Middle frontal gyrus (tissue), 1 donor: ENCODE measurements at regions not wholly inside any gene's neighbourhood (a gene's known extent, or its start where the extent isn't known, plus 50 kb on each side); places are given as distances from the start of the nearest gene placed in this dataset.
A peak's percentile ranks its signal among the peaks of the same experiment; 100 is the strongest.

Source experiments
- DNase-seq: peaks from one replicate; pipeline ENCODE4 v3.0.0-alpha.2; 2015; ENCODE audit warnings: low spot score; ENCODE audit errors: extremely low spot score

DNA sequence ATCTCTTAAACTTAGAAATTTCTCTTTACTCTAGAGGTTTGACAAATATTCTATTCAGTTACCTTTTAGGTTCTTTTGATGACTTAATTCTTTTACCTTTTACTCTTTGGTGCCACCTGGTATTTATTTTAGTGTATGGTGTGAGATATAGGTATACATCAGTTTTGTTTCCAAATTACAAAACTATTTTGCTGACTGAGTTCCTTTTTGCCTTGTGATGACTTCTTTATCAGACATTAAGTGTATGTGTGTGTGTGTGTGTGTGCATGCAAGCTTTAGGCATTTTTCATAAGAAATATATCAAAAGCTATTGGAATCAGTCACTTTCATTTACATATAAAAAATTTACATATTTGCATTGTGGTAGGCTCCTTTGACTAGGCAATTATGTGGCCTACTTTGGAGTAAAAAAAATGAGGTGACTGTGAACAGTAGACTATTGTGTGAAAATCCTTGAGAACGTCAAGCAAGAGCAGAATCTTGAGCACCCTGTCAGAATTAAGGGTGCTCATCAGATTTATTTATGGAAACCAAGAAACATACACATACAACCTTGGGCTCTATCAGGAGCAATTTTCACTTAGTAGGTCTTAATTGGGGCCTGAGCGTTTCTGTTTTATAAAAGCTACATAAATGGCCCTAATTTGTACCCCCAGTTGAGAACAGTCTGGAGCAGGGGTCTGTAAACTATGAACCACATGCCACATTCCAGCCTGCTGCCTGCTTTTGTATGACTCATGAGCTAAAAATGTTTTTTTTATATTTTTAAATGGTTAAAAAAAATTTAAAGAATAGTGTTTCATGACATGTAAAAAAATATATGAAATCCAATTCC lies 415.9 kb downstream of the SLC4A3 start:
- DNase-seq = no peak

DNA sequence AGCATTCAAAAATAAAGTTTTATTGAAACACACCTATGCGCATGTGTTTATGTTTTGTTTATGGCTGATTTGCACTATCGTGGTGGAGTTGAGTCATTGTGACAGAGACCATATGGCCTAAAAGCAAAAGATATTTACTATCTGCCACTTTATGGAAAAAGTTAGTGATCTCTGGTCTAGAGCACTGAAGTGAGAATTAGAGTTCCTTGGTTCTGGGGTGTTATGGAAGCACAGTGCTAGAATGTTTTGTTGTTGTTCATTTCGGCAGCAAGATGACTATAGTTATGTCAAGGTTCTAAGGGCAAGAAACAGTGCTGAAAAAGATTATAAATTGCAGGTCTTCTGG lies 416.5 kb downstream of the SLC4A3 start:
- DNase-seq = no peak

- DNase-seq = no peak
Observed at GRCh38 chr2:220044383-220044782, 417.0 kb downstream of the SLC4A3 start.

GRCh38 chr2:220046507-220046906 lies 419.1 kb downstream of the SLC4A3 start:
- DNase-seq = no peak

DNA sequence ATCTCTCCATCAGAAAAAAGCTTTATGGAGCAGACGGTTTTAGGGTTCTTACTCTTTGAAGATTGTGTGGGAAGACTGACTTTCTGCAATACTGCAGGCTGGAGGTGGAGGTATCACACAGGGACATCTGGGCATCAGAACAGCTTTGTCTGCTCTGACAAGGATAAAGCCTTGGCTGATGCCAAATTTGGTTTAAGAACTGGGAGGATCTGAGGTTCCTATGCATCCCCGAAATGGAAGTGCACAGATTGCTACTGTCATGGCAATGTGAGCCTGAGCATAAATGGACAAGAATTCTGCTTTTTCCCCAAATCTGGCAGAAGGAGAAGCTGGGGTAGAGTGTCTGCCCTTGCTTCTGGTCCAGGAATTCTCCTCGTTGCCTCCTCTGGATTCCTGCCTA lies 424.3 kb downstream of the SLC4A3 start:
- peak; percentile 46 for DNase-seq

DNA sequence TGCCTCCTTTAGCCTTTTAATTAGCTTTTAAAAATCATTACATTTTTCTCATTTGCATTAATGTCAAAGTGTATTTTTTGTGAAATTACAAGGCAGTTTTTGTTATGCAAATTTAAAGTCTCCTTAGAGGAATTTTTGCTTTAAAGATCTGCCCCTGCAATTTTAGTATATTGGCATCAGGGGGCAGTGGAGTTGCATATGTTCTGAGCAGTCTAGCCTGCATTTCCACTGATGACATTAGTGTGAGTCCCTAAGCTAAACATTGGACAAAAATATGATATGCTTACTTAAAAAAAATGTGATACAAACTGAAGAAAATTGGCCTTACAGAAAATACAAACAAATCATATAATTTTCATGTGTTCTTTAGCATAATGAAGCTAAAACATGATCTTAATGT lies 426.5 kb downstream of the SLC4A3 start:
- no peak for DNase-seq

DNA sequence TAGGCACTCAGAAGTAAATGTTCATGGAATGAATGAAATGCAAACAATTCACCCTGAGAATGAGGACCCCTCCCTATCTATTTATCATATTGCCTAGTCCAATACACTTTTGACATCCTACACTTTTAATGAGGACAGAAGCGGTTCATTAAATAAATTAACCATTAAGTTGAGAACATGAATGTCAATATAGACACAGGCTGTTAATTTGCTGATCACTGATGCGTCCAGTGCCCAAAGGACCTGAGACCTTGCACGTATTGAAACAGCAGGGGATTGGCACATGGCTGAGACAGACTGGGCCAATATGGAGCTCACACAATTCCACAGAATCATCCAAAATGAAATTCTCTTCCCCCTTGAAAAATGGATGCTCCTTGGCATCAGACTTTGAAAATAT lies 430.0 kb downstream of the SLC4A3 start:
- DNase-seq = no peak

DNA sequence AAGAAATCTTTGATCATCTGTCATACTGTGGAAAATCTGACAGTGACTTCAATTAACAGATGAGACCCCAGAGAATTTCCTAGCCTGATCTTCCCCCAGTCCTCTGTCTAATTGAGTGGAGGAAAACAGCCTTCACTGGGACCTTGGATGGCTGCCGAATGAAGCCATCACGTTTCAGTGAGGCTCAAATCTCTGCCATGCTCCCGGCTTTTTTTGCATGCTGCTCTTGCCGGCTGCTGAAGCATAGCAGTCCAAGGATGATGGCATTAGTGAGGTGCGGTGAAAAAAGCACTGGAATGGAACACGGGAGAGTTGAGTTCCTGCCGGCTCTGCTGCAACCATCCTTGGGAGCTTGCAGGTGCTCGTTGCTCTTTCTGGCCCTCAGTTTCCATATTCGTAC lies 430.5 kb downstream of the SLC4A3 start:
- DNase-seq = no peak

DNA sequence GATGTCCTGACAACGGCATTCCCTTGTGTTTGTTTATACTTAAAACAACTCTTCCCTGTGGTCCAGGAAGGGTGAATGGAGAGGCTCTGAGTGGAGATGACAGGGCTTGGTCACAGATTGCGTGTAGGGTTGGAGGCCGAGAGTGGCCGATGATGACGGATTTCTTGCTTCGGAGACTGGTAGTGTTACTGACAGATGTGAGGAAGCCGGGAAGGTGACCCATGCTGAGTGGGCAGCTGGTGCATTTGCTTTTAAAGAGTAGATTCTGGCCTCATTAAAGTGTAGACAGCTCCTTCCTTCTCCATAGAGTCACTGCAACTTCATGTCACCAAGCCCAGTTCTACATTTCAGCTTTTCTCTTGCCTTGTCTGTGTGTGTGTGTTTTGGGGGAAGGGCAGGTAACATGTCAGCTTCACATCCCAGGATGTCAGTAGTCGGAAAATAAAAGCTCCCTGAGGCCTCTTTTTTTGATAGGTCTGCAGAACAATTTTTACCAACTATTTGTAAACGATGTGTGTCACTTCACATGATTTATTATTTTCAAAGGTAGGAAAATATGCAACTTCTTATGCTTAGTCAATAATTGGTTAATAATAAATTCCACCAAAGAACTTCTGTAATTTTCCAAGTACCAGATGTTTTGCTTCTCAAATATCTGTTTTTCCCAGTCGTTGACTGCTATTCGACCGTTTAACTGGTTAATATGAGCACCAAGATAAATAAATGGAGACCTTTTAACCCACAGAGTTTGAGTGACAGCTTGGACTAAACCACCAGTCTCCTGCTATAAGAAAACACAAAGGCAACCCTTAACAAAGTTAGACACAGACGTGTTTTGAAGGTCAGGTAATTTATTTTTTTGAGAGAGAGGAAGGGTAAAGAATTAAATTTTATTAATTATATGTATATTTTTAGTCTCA lies 436.9 kb downstream of the SLC4A3 start:
- no peak for DNase-seq

- no peak for DNase-seq
Observed at GRCh38 chr2:220065581-220065980, 438.2 kb downstream of the SLC4A3 start.

DNA sequence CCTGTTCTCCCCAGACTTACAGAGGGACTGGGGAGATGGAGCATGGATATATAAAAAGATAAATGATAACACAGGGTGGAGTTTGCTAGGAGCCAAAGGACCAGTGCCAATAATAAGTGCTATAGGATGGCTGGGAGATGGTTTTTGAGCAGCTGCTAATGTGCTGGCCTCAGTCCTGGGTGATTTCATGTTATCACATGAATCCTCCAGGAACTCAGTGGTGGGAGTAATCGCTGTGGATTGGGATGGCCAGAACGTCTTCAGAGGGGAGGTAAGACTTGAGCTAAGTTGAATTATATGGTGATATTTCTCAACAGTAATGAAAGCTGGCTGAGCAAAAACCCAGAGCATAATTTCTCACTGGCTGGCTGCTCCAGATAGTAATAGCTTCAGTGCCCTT lies 441.4 kb downstream of the SLC4A3 start:
- DNase-seq = no peak

- no peak for DNase-seq
Observed at GRCh38 chr2:220070349-220070748, 442.9 kb downstream of the SLC4A3 start.

- no peak for DNase-seq
Observed at GRCh38 chr2:220071696-220072095, 444.3 kb downstream of the SLC4A3 start.

- no peak for DNase-seq
Observed at GRCh38 chr2:220072669-220073220, 445.3 kb downstream of the SLC4A3 start.

DNA sequence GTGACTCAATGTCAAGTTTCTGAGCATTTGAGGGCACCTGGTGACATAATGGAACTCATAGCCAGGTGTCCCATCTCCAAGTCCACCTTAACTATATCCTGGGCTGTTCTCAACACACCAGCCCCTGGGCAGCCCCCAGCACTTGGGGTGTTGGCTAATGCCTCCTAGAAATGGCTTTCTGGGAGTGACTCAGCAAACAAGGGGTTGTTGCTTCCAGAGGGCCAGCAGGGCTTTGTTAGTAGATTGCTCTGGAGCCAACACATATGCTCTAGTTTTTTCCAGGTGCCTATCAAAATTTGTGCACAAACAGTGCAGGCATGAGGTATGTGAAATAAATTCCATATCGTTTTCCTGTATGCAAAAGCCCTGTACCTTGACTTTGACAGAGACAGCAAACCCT lies 448.4 kb downstream of the SLC4A3 start:
- no peak for DNase-seq

- no peak for DNase-seq
Observed at GRCh38 chr2:220076734-220077133, 449.3 kb downstream of the SLC4A3 start.

DNA sequence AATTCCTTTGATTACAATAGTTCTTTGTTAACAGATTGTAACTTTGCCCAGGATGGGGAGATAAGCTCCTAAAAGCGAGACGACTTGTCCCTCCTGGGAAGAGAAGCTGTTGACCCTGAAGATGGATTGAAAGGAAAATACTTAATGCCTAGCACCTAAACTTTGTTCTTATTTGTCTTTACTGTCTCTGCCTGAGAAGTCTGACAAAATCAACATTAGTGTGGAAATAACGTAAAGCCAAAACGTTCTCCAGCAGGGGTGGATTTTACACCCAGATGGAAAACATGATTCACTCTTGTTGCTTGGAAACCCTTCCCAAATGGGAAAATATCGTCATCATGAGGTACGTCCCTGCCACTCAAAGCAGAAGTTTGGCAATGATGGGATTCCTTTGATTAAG lies 450.1 kb downstream of the SLC4A3 start:
- DNase-seq = no peak

GRCh38 chr2:220078439-220078838 lies 451.0 kb downstream of the SLC4A3 start:
- no peak for DNase-seq

DNA sequence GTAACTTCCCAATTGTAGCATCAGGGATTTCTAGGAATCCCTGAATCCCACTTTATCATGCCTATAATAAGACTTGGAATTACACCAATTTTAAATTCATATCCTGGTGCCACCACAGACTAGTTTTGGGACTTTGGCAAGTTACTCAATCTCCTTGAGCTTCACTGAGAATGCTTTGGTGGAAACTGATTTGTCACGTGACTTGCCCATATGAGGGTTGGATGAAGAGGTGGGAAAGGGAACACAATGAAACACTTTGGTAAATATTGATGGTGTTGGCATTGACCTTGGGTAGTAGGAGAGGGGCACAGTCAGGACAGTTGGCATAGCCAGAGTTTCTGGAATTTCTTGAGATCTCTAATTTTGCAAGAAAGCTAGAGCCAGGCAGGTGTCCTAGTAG lies 452.2 kb downstream of the SLC4A3 start:
- DNase-seq = no peak

DNA sequence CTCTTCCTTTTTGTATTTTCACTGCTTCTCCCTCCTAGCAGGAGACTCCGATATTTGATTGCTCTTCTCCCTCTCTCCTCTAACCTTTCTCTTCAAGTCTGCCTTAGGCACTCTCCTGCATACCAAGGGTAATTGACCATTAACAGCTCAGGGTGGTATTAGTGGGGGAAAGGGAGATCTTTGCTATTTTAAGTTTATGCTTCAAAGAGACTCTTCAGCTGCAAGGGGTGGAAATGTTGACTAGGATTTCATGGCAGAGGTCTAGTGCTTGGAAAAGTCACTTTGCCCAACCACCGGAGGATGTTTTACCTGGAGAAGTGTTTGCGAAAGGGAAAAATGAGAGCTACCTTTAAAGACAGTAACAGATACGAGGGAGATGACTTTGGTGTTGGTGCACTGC lies 453.7 kb downstream of the SLC4A3 start:
- DNase-seq = no peak

DNA sequence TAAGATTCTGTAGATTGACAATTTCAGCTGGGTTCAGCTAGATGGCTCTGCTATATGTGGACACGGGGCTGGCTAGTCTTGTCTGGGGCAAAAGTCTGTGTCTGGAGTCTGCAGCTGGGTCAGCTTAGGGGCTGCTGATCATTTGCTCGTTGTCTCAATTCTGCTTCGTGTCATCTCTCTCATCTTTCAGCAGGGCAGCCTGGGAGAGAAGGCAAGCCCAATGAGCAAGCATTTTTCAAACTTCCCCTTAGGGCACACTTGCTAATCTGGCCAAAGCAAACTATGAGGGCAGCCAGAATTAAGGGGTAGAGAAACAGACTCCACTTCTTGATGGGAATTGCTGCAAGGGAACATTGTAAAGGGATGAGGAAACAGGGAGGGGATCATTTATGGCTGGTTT lies 462.6 kb downstream of the SLC4A3 start:
- DNase-seq = no peak

GRCh38 chr2:220096406-220096805 lies 469.0 kb downstream of the SLC4A3 start:
- no peak for DNase-seq
